ENCODE measurements at regions not wholly inside any gene's neighbourhood (a gene's known extent, or its start where the extent isn't known, plus 50 kb on each side); places are given as distances from the start of the nearest gene placed in this dataset.

DNA sequence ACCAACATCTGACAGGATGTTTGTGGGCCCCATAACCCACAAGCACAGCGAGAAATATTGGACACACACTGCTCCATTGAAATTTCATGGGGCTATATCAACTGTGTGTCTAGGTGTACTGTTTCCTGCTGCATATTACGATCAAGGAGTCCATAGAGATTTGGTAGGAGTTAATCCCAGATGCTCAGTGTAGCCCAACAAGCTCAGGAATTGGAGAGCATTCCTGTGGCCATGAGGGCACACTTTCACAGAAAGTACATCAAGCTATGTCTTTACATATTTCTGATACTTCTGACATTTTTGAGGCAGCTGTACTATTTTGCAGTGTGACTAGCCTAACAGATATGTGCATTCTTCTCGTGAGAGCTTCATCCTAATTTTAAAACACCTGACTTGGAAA lies 473.1 kb downstream of the PTH2R start:
- Histone ChIP-seq H3K79me2 (replicated peaks; ENCODE audit: insufficient read depth) (no peaks in the 10 kb centered on the region), H3K4me1 (ENCODE audit: insufficient read depth) (no peaks in the 10 kb centered on the region), H3K4me3 (no peak overlapping the region), H3K27me3 (ENCODE audit: insufficient read depth) (no peaks in the 10 kb centered on the region), H3K9me2 (ENCODE audit: insufficient read depth) (no peaks in the 10 kb centered on the region), H4K20me1 (replicated peaks; ENCODE audit: insufficient read depth) (no peaks in the 10 kb centered on the region), H3K27ac (ENCODE audit: low read depth) (no peak overlapping the region), H3F3A (replicated peaks; ENCODE audit: low read depth) (no peaks in the 10 kb centered on the region), H3K36me3 (ENCODE audit: insufficient read depth) (no peaks in the 10 kb centered on the region), H3K4me2 (no peak overlapping the region), H2AFZ (no peak overlapping the region)
- no peak overlapping the region for H3K27ac Mint-ChIP-seq
- no peaks in the 10 kb centered on the region for H3K27me3 Mint-ChIP-seq (ENCODE audit: insufficient read depth, low read depth, poor library complexity)
- no peak for ATAC-seq
- H3K4me3 Mint-ChIP-seq = no peak overlapping the region
- no peak for TF ChIP-seq STAT1 (IDR thresholded peaks at IDR 0.05; ENCODE audit: unreplicated experiment)
- TF ChIP-seq CTCF (conservative IDR thresholded peaks at IDR 0.05; ENCODE audit: low read depth in 2 of 2) = no peak
- no peak for TF ChIP-seq REST (IDR thresholded peaks at IDR 0.05; ENCODE audit: unreplicated experiment)
- TF ChIP-seq EZH2phosphoT487 (IDR thresholded peaks at IDR 0.05; ENCODE audit: unreplicated experiment) = no peak
- TF ChIP-seq JUNB (IDR thresholded peaks at IDR 0.05; ENCODE audit: unreplicated experiment) = no peak
- no peak for TF ChIP-seq ZNF331 (CRISPR knock-in tag; IDR thresholded peaks at IDR 0.05; ENCODE audit: low read depth)
- no peak for TF ChIP-seq POLR2AphosphoS5 (IDR thresholded peaks at IDR 0.05; ENCODE audit: low read depth)
- no peak for TF ChIP-seq ZNF114 (CRISPR knock-in tag; IDR thresholded peaks at IDR 0.05)
- no peak for TF ChIP-seq NANOG (IDR thresholded peaks at IDR 0.05; ENCODE audit: borderline replicate concordance)
- TF ChIP-seq, protein P1, sequence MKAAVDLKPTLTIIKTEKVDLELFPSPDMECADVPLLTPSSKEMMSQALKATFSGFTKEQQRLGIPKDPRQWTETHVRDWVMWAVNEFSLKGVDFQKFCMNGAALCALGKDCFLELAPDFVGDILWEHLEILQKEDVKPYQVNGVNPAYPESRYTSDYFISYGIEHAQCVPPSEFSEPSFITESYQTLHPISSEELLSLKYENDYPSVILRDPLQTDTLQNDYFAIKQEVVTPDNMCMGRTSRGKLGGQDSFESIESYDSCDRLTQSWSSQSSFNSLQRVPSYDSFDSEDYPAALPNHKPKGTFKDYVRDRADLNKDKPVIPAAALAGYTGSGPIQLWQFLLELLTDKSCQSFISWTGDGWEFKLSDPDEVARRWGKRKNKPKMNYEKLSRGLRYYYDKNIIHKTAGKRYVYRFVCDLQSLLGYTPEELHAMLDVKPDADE (IDR thresholded peaks at IDR 0.05) = no peak
- TF ChIP-seq CREB1 (CRISPR knock-in tag; IDR thresholded peaks at IDR 0.05; ENCODE audit: low read depth) = no peak
- TF ChIP-seq, protein P2, sequence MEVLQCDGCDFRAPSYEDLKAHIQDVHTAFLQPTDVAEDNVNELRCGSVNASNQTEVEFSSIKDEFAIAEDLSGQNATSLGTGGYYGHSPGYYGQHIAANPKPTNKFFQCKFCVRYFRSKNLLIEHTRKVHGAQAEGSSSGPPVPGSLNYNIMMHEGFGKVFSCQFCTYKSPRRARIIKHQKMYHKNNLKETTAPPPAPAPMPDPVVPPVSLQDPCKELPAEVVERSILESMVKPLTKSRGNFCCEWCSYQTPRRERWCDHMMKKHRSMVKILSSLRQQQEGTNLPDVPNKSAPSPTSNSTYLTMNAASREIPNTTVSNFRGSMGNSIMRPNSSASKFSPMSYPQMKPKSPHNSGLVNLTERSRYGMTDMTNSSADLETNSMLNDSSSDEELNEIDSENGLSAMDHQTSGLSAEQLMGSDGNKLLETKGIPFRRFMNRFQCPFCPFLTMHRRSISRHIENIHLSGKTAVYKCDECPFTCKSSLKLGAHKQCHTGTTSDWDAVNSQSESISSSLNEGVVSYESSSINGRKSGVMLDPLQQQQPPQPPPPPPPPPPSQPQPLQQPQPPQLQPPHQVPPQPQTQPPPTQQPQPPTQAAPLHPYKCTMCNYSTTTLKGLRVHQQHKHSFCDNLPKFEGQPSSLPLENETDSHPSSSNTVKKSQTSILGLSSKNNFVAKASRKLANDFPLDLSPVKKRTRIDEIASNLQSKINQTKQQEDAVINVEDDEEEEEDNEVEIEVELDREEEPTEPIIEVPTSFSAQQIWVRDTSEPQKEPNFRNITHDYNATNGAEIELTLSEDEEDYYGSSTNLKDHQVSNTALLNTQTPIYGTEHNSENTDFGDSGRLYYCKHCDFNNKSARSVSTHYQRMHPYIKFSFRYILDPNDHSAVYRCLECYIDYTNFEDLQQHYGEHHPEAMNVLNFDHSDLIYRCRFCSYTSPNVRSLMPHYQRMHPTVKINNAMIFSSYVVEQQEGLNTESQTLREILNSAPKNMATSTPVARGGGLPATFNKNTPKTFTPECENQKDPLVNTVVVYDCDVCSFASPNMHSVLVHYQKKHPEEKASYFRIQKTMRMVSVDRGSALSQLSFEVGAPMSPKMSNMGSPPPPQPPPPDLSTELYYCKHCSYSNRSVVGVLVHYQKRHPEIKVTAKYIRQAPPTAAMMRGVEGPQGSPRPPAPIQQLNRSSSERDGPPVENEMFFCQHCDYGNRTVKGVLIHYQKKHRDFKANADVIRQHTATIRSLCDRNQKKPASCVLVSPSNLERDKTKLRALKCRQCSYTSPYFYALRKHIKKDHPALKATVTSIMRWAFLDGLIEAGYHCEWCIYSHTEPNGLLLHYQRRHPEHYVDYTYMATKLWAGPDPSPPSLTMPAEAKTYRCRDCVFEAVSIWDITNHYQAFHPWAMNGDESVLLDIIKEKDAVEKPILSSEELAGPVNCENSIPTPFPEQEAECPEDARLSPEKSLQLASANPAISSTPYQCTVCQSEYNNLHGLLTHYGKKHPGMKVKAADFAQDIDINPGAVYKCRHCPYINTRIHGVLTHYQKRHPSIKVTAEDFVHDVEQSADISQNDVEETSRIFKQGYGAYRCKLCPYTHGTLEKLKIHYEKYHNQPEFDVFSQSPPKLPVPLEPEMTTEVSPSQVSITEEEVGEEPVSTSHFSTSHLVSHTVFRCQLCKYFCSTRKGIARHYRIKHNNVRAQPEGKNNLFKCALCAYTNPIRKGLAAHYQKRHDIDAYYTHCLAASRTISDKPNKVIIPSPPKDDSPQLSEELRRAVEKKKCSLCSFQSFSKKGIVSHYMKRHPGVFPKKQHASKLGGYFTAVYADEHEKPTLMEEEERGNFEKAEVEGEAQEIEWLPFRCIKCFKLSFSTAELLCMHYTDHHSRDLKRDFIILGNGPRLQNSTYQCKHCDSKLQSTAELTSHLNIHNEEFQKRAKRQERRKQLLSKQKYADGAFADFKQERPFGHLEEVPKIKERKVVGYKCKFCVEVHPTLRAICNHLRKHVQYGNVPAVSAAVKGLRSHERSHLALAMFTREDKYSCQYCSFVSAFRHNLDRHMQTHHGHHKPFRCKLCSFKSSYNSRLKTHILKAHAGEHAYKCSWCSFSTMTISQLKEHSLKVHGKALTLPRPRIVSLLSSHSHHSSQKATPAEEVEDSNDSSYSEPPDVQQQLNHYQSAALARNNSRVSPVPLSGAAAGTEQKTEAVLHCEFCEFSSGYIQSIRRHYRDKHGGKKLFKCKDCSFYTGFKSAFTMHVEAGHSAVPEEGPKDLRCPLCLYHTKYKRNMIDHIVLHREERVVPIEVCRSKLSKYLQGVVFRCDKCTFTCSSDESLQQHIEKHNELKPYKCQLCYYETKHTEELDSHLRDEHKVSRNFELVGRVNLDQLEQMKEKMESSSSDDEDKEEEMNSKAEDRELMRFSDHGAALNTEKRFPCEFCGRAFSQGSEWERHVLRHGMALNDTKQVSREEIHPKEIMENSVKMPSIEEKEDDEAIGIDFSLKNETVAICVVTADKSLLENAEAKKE (CRISPR knock-in tag; IDR thresholded peaks at IDR 0.05) = no peak
- no peak for TF ChIP-seq EZH2 (IDR thresholded peaks at IDR 0.05; ENCODE audit: low read depth, unreplicated experiment)
- no peak for DNase-seq (ENCODE audit: low spot score)
- no peaks in the 10 kb centered on the region for H3K36me3 Mint-ChIP-seq (ENCODE audit: low read depth)
- H3K4me1 Mint-ChIP-seq = no peaks in the 10 kb centered on the region
- no peaks in the 10 kb centered on the region for H3K9me3 Mint-ChIP-seq
